ENCODE measurements at regions not wholly inside any gene's neighbourhood (a gene's known extent, or its start where the extent isn't known, plus 50 kb on each side); places are given as distances from the start of the nearest gene placed in this dataset.

DNA sequence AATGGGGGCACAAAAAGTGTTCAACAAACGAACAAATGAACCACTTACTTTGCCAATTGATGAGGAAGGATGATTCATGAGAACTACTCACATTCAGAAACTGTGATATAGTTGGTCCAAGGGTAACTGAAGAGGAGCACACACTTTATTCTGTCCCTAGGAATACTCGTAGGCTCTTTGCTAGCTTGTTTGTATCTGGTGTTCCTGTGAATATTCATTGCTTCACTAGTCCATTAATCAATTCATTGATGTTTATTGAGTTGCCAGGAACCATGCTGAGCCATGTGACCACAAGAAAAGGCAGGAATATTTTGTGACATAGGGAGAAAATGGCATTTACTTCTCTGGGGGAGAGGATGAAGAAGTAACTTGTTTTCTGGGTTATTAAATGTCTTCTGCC is 338.3 kb downstream of the IL20RB start:
- Histone ChIP-seq H3K4me3 (ENCODE audit: low read depth, low read length) (no peak overlapping the region), H3K27me3 (ENCODE audit: control insufficient read depth, insufficient read depth, low read length) (no peaks in the 10 kb centered on the region), H3K36me3 (ENCODE audit: control insufficient read depth, insufficient read depth, low read length) (no peaks in the 10 kb centered on the region)
- no peak for DNase-seq (ENCODE audit: low read depth)
- TF ChIP-seq, protein P1, sequence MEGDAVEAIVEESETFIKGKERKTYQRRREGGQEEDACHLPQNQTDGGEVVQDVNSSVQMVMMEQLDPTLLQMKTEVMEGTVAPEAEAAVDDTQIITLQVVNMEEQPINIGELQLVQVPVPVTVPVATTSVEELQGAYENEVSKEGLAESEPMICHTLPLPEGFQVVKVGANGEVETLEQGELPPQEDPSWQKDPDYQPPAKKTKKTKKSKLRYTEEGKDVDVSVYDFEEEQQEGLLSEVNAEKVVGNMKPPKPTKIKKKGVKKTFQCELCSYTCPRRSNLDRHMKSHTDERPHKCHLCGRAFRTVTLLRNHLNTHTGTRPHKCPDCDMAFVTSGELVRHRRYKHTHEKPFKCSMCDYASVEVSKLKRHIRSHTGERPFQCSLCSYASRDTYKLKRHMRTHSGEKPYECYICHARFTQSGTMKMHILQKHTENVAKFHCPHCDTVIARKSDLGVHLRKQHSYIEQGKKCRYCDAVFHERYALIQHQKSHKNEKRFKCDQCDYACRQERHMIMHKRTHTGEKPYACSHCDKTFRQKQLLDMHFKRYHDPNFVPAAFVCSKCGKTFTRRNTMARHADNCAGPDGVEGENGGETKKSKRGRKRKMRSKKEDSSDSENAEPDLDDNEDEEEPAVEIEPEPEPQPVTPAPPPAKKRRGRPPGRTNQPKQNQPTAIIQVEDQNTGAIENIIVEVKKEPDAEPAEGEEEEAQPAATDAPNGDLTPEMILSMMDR (IDR thresholded peaks at IDR 0.05; ENCODE audit: insufficient read depth, low read length, poor library complexity, severe bottlenecking): no peak

DNA sequence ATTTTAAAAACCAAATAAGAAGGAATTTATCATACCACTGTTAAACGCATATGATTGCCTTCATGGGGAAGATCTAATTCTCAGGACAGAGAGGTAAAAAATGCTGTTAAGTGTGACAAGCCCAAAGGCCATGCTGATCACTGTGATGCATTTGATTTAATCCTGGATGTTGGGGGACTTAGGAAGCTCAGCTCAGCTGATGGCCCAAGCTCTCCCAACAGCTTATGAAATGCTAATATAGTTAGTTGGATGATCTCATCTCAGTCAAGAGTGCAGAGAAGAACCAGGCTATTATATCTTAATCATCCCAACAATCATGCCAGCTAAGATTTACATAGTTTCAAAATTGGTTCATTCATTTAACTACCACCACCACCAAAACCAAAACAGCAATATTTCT is 340.0 kb downstream of the IL20RB start:
- TF ChIP-seq, protein P1 (IDR thresholded peaks at IDR 0.05; ENCODE audit: insufficient read depth, low read length, poor library complexity, severe bottlenecking): no peak
- DNase-seq (ENCODE audit: low read depth): no peak
- H3K36me3 ChIP-seq (ENCODE audit: control insufficient read depth, insufficient read depth, low read length): no peaks in the 10 kb centered on the region
- no peak overlapping the region for H3K4me3 ChIP-seq (ENCODE audit: low read depth, low read length)
- no peaks in the 10 kb centered on the region for H3K27me3 ChIP-seq (ENCODE audit: control insufficient read depth, insufficient read depth, low read length)

DNA sequence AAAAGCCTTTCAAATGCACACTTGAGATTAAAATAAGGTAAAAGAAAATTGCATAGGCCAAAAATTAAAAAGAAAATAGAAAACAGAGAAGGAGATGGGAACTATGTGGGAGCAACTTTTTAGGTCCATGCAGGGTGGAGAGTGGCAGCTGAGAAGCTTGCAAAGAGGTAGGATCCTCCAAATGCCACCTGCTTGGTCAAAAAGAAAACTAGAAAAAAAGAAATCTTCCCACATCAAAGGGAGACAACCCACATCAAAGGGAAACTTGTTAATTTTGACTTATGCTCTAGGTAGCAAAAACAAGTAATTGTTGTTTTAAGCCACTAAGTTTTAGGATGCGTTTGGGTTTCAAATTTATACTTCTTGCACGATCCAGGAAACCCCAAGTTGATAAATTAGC is 342.9 kb downstream of the IL20RB start:
- H3K36me3 ChIP-seq (ENCODE audit: control insufficient read depth, insufficient read depth, low read length): no peaks in the 10 kb centered on the region
- H3K27me3 ChIP-seq (ENCODE audit: control insufficient read depth, insufficient read depth, low read length): no peaks in the 10 kb centered on the region
- TF ChIP-seq, protein P1 (IDR thresholded peaks at IDR 0.05; ENCODE audit: insufficient read depth, low read length, poor library complexity, severe bottlenecking): no peak
- no peak for DNase-seq (ENCODE audit: low read depth)
- no peak overlapping the region for H3K4me3 ChIP-seq (ENCODE audit: low read depth, low read length)

DNA sequence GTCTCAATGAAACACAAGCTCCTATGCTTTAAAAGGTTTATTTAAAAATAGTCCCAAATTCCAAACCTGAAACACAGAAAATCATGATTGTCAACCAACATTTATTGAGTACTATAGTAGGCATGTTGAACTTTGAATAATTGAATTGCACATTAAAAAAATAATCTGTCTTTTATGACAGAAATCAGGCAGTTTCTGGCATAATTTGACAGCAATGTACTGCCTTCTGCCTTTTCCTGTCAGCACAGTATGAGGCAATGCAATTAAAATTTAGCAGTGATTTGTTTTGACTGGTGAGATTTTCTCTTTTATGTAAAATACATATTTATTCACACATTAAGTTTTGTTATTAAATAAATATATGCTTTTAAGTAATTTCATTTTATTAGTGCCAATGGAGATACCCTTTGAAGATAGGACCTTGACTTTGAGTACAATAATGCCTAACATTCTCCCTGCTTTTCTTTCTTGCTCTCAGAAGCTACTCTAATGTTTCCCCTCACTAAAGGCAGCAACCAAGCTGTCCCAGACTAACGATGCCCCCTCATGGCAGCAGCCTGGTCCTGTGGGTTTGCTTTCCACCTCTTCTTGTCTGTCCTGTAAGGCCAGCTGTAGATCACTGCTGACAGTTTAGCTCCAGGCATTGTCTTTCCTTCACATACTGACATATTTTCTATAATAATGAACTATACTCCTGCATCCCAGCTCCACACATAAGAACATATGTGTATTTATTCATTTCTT is 346.7 kb downstream of the IL20RB start:
- no peak for DNase-seq (ENCODE audit: low read depth)
- Histone ChIP-seq H3K27me3 (ENCODE audit: control insufficient read depth, insufficient read depth, low read length) (no peaks in the 10 kb centered on the region), H3K4me3 (ENCODE audit: low read depth, low read length) (no peak overlapping the region), H3K36me3 (ENCODE audit: control insufficient read depth, insufficient read depth, low read length) (no peaks in the 10 kb centered on the region)
- TF ChIP-seq, protein P1 (IDR thresholded peaks at IDR 0.05; ENCODE audit: insufficient read depth, low read length, poor library complexity, severe bottlenecking): no peak

DNA sequence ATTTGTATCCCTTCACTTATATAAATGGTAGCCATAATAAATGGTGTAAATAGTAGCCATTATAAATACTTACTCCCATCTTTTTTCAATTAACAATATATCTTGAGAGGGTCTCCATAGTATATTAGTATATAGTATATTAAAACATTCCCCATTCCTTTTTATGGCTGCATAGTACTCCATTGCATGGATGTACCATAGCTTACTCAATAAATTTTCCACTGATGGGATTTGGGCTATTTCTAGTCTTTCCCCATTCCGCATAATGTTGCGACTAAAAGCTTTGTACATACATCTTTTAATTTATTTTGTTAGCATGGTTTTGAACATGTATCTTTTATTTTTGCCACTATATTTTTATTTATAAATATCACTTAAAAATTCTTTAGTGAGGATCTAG is 366.3 kb downstream of the IL20RB start:
- Histone ChIP-seq H3K36me3 (ENCODE audit: control insufficient read depth, insufficient read depth, low read length) (no peaks in the 10 kb centered on the region), H3K27me3 (ENCODE audit: control insufficient read depth, insufficient read depth, low read length) (no peaks in the 10 kb centered on the region), H3K4me3 (ENCODE audit: low read depth, low read length) (no peak overlapping the region)
- no peak for DNase-seq (ENCODE audit: low read depth)
- TF ChIP-seq, protein P1 (IDR thresholded peaks at IDR 0.05; ENCODE audit: insufficient read depth, low read length, poor library complexity, severe bottlenecking): no peak

DNA sequence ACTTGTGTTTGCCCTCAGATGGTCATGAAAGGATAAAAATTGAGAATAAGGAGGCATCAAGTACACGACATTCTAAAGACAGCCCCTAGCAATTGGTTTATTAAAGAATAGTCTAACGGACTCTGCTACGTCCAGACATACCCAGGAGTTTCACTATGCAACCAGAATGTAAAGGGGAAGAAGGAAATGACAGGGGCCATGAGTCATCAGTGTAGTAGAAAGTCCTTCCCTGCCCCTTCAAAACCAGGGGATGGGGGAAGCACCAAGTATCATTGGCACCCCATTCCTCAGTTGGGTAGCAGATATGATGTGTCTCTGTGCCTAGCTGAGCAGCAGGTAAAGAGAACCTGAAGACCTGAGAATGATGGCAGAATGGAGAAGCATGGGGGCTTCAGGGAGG is 367.4 kb downstream of the IL20RB start:
- Histone ChIP-seq H3K36me3 (ENCODE audit: control insufficient read depth, insufficient read depth, low read length) (no peaks in the 10 kb centered on the region), H3K27me3 (ENCODE audit: control insufficient read depth, insufficient read depth, low read length) (no peaks in the 10 kb centered on the region), H3K4me3 (ENCODE audit: low read depth, low read length) (no peak overlapping the region)
- TF ChIP-seq, protein P1 (IDR thresholded peaks at IDR 0.05; ENCODE audit: insufficient read depth, low read length, poor library complexity, severe bottlenecking): no peak
- DNase-seq (ENCODE audit: low read depth): no peak
